Dedifferentiated amniotic fluid mesenchymal stem cell (primary cell): ENCODE measurements at regions not wholly inside any gene's neighbourhood (a gene's known extent, or its start where the extent isn't known, plus 50 kb on each side); places are given as distances from the start of the nearest gene placed in this dataset.
A peak's percentile ranks its signal among the peaks of the same experiment; 100 is the strongest.
"Not testable (repeated sequence)": the region's sequence is repeated elsewhere in the genome, so short reads cannot be mapped to it uniquely, and the experiment has no call there.

Source experiments
- DNase-seq: peaks from one replicate; pipeline ENCODE4 v3.0.0-alpha.2; 2016; ENCODE audit errors: extremely low spot score

- no peak for DNase-seq
Measured at GRCh38 chr7:140283472-140283871, 106.7 kb upstream of the KDM7A start.

- DNase-seq, result no peak
Measured at GRCh38 chr7:140281960-140282359, 105.2 kb upstream of the KDM7A start.

- DNase-seq, result no peak
Measured at GRCh38 chr7:140281255-140281654, 104.5 kb upstream of the KDM7A start.

GRCh38 chr7:140276001-140276400 is 99.2 kb upstream of the KDM7A start:
- DNase-seq, result no peak

GRCh38 chr7:140275069-140275965 is 98.5 kb upstream of the KDM7A start:
- peak; percentile 50 for DNase-seq

GRCh38 chr7:140273417-140273816 is 96.6 kb upstream of the KDM7A start:
- no peak for DNase-seq

- not testable (repeated sequence) for DNase-seq
Measured at GRCh38 chr7:140271643-140271968, 94.8 kb upstream of the KDM7A start.

- no peak for DNase-seq
Measured at GRCh38 chr7:140269004-140269638, 92.3 kb upstream of the KDM7A start.

GRCh38 chr7:140267381-140268226 is 90.8 kb upstream of the KDM7A start:
- DNase-seq, result no peak

- DNase-seq, result no peak
Measured at GRCh38 chr7:140263277-140263676, 86.5 kb upstream of the KDM7A start.

GRCh38 chr7:140262242-140262903 is 85.6 kb upstream of the KDM7A start:
- no peak for DNase-seq

- DNase-seq, result no peak
Measured at GRCh38 chr7:140261522-140261921, 84.7 kb upstream of the KDM7A start.

- DNase-seq, result no peak
Measured at GRCh38 chr7:140261105-140261486, 84.3 kb upstream of the KDM7A start.

GRCh38 chr7:140260352-140261104 is 83.7 kb upstream of the KDM7A start:
- DNase-seq, result no peak

GRCh38 chr7:140257278-140257677 is 80.5 kb upstream of the KDM7A start:
- DNase-seq, result not testable (repeated sequence)

GRCh38 chr7:140254976-140255375 is 78.2 kb upstream of the KDM7A start:
- DNase-seq, result not testable (repeated sequence)

GRCh38 chr7:140249036-140249806 is 72.4 kb upstream of the KDM7A start:
- DNase-seq, result no peak

- DNase-seq, result no peak
Measured at GRCh38 chr7:140247559-140247958, 70.8 kb upstream of the KDM7A start.

GRCh38 chr7:140245611-140246105 is 68.9 kb upstream of the KDM7A start:
- no peak for DNase-seq
